ENCODE measurements at regions not wholly inside any gene's neighbourhood (a gene's known extent, or its start where the extent isn't known, plus 50 kb on each side); places are given as distances from the start of the nearest gene placed in this dataset.

DNA sequence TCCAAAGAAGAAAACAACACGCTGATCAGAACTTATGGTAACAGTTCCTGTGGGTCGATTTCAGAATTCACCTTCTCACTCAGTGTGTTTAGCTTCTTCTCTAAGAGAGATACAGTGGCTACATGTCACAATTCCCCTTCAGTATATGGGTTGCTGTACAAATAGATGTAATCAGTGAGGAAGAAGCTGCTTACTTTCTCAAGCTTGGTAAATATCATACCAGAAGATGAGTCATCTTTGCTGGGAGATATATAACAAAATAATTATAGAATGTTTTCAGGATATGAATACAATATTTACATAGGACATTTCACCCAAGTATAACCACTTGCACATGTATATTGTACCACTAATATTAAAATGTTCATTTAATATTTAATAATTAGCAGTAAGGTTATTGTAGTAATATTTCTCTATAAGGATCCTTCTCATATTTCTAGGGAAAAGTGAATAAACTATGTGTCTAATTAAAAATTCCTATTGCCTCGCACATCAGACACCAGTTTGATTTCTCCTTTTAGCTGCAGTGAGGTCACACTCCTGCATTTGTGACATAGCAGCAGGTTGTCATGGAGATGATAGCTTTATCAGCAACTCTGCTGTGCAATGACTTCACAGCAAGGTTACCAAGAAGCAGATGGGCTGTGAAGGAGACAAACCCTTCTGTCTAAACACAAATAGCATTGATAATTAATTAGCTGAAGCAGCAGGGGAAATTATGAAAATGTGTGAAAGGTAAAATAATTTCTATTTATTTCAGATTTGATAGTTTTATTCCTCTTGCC is 211.4 kb downstream of the TUSC7 start:
- DNase-seq (ENCODE audit: low read depth in 3 of 3, low spot score in 2 of 3), result no peak

DNA sequence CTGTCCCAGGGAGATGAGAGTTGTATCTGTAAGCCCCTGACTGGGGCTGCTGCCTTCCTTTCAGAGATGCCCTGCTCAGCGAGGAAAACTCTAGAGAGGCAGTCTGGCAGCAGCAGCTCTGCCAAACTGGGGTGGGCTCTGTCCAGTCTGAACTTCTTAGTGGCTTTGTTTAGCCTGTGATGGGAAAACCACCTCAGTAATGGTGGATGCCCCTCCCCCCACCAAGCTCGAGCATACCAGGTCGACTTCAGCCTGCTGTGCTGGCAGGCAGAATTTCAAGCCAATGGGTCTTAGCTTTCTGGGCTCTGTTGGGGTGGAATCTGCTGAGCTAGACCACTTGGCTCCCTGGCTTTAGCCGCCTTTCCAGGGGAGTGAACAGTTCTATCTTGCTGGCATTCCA is 218.3 kb downstream of the TUSC7 start:
- no peak for DNase-seq (ENCODE audit: low read depth in 3 of 3, low spot score in 2 of 3)

DNA sequence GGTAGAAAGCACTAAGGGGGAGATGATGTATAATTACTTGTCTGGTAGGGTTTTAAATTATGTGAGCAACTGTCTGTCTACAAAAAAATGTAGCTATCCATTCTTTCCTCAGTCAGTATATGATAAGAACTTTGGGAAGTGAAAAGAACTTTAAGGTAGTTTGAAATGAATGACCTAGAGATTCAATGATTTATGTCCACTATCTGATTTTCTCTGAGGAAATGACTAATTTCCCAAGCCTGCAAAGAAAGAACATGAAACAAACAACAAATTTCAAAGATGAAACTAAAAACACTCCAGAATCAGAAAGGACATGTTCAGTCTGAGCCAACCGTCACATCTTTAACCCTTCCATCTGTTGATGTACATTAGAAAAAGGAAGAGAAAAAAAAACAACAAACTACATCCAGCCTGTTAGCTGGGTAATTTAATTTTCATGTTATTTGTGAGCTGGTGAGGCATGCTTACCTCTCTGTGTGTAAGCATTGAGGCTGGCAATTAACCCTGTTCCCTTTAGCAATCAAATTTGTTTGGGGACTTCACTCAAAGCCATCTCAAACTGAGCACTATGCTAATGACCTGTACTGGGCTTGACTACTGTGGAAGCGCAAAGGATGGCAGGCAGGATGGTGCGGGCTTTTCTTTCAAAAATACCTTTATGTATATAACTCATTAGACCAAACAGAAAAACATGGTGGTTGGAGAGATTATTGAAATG is 220.1 kb downstream of the TUSC7 start:
- DNase-seq (ENCODE audit: low read depth in 3 of 3, low spot score in 2 of 3), result no peak

DNA sequence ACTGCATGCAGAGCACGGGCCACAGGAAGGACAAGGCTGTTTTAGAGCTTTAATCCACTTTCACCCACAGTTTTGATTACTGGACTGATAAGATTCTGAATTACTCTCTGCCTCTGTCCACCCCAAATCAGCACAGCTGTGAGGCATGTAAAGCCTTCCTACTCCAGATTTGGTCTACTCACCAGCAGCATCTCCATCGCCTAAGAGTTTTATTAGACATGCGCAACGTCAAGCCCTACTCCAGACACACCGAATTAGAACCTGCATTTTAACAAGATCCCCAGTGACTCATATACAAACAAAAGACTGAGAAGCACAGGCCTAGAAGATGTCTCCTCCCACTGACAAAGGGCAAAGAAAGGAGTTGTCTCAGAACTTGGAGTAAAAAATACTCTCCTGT is 221.2 kb downstream of the TUSC7 start:
- no peak for DNase-seq (ENCODE audit: low read depth in 3 of 3, low spot score in 2 of 3)

DNA sequence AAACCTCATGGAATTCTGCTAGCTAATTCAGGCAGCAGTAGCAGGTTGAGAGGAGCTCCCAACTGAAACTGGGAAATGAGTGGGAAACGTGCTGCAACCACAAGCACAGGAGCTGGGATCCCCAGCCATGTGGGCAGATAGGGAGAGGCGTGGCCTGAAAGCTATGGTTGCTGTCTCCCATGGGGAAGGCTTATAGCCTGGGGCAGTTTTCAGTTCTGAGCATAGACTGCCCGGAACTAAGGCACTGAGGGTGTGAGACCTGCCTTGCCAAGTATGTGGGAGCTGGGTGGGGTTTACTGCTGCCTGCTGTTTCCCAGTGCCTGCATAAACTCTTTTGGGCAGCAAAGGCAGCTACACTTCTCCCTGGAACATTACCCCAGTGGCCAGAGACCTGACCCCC is 229.5 kb downstream of the TUSC7 start:
- DNase-seq (ENCODE audit: low read depth in 3 of 3, low spot score in 2 of 3), result no peak

DNA sequence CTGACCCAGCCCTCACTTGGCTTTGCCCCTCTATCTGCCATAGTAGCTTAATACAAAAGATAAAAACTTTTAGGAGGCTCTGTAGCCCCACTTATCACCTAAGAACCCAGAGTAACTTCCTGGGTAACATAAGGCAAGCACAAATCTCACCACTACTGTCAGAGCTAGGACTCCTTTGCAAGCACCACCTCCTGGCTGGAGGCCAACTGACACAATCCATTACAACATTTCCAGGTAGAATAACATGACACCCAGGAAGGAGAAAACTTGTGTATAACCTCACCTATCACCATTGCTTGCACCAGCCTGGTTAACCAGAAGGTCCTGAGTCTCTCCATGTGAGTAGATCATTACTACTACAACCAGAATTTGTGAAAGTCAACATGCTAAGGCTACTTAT is 230.0 kb downstream of the TUSC7 start:
- DNase-seq (ENCODE audit: low read depth in 3 of 3, low spot score in 2 of 3), result no peak

DNA sequence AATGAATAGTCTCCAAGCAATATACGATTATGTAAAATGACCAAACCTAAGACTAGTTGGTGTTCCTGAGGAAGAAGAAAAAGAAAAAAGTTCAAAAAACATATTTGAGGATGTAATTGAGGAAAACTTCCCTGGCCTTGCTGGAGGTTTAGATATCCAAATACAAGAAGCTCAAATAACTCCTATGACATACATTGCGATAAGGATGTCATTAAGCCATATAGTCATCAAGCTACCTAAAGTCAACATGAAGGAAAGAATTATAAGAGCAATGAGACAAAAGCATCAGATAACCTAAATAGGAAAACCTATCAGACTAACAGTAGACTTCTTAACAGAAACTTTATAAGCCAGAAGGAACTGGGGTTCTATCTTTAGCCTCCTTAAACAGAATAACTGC is 231.1 kb downstream of the TUSC7 start:
- no peak for DNase-seq (ENCODE audit: low read depth in 3 of 3, low spot score in 2 of 3)

DNA sequence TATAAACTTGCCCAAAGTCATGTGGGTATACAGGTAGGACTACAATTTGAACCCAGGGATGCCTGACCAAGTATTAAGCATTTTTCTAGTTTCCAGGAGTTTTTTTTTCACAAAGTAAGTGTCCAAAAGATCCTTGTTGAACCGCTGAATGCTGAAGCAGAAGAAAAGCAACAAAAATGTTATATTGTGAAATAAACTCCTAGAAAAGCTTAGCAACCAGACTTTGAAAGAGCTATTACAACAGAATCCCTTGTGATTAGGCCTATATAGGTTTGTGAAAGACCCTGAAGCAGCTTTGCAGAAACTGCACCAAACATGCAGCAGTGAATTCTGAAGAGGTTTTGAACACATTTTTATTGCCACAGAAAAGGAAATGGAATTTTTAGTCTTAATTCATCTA is 236.8 kb downstream of the TUSC7 start:
- DNase-seq (ENCODE audit: low read depth in 3 of 3, low spot score in 2 of 3), result no peak

DNA sequence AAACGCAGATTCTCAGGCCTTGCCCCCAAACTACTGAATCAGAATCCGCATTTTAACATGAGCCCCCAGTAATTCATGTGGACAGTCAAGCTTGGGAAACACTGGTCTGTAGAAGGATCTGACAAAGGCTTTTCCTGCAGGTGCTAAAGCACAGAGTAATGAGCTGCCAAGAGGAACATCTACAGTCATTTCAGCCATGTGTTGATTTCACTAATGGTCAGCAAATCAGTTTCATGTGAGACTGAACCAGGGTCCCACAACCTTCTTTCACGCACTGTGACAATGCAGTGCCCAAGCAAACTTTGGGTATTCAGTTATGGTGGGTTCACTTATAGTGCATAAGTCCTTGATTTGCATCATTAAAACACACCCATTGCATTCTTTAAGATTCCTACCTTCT is 237.6 kb downstream of the TUSC7 start:
- DNase-seq (ENCODE audit: low read depth in 3 of 3, low spot score in 2 of 3), result no peak

DNA sequence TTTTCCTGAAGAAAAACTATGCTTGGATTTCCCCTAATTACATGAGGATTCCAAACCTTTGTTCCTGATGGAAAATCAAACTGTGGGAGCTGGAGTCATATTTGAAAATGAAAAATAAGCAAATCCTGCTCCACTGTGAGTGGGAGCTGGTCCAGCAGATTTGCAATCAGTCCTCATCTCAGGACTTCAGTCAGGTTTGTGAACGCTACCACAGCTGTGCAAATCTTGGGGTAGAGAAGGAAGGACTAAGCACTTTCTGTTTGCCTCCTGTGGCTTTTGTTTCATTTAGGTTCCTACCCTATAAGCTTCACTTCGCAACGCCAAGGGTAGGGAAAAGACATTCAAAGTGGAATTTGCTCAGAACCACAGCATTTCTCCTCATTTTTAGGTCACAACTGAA is 238.2 kb downstream of the TUSC7 start:
- no peak for DNase-seq (ENCODE audit: low read depth in 3 of 3, low spot score in 2 of 3)

DNA sequence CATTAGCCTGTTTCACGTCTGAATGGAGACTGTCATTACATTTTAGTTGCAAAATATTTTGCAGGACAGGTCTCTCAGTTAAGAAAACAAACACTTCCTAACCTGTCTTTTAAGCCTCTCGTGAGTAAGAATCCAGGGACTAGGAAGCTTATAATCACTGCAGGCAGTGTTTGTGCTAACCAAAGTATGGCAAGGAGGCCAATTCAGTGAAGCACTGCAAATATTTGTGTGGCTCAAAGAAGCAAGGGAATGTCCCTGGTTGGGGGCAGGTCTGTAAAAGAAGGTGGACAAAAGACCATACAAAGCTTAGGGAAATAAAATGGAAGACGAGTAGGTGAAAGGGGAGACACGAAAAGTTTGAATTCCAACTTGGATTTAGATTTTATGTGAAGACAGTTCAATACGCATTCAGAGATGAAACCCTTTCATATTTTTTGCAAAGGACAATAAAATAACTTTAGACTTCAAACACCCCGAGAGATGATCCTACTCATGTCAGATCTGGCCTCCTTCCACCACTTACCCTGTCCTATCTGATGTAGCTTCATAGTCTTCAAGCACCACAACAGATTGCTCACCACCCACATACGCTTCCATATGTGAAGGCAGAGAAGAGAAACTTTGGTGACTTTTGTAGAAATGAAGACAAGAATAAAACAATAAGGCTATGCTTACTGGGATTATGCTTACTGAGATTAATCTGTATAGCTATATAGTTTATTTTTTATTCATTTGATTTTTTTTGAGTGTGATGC is 240.9 kb downstream of the TUSC7 start:
- DNase-seq (ENCODE audit: low read depth in 3 of 3, low spot score in 2 of 3), result no peak

DNA sequence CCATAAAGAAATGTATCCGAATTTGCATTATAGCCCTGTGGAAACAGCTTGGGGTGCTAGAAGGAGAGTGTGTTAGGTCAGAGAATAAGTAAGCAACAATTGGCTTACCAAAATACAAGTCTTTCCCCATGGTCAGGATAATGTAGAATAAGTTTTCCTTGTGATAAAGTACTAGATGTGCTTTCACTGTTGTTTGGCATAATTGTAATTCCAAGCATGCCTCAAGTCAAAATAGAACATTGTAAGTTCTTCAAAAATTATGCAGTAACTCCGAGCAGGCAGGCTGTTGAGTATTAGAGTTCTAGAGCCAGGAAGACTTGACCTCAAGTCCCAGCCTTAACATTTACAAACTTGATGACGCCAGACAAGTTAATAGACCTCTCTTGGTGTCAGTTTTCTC is 242.0 kb downstream of the TUSC7 start:
- no peak for DNase-seq (ENCODE audit: low read depth in 3 of 3, low spot score in 2 of 3)

DNA sequence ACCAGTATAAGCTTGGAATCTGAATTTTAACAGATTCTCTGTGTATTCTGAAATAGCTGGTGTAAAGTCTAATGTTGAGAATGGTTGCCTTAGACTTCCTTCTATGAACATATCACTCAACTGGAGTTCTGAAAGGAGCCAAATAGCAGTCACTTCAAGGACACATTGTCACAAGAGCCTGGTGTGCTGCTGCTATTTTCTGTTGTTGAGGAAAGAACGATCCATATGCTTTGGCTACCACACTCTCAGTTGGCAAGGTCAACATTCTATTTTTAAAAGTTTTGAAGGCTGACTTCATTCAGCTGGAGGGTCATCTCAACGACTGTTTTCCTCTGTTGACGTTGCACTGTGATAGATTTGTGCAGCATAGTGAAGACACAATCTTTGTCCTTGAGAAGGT is 248.7 kb downstream of the TUSC7 start:
- no peak for DNase-seq (ENCODE audit: low read depth in 3 of 3, low spot score in 2 of 3)

DNA sequence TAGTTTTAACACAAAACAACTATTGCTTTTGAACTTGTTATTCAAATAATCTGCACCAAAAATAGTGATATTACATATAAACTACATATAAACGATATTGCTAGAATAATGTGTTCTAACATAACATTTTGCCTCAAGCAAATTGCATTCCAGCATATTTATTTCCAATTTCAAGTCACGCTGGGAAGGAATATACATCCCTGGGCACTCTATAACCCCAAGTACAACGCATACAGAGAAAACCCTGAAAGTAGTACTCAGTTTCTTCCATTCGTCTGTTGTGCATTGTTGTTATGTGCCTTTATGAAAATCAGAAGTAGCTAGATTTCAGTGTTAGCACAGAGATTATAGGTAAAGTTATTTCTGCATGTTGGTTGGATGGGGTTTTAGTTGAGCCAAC is 251.5 kb downstream of the TUSC7 start:
- no peak for DNase-seq (ENCODE audit: low read depth in 3 of 3, low spot score in 2 of 3)

DNA sequence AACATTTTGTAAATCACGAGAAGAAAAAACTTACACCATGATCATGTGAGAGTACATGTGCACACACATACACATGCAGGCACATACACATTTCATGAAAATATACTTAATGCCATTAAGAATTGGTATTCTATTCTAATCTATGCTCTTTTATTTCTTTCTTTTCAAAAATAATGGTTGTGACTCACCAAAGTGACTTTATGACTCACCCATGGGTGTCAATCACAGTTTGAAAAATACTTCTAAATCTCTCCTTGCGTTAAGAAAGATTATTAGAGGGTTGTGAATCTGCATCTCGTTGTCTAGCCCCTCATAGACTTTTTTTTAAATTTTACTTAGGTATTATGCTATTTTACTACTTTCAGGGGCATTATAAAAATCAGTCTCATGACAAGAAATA is 254.2 kb downstream of the TUSC7 start:
- DNase-seq (ENCODE audit: low read depth in 3 of 3, low spot score in 2 of 3), result no peak

DNA sequence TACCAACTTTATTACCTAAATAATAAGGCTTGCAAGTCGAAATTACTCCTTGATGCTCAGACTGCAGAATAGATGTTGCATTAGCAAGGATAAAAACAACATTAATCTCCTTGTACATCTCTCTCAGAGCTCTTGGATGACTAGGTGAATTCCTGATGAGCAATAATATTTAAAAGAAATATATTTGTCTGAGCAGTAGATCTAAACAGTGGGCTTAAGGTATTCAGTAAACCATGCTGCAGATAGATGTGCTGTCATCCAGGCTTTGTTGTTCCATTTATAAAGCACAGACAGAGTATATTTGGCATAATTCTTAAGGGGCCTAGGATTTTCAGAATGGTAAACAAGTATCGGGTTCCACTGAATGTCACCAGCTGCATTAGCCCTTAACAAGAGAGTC is 257.1 kb downstream of the TUSC7 start:
- DNase-seq (ENCODE audit: low read depth in 3 of 3, low spot score in 2 of 3), result no peak

DNA sequence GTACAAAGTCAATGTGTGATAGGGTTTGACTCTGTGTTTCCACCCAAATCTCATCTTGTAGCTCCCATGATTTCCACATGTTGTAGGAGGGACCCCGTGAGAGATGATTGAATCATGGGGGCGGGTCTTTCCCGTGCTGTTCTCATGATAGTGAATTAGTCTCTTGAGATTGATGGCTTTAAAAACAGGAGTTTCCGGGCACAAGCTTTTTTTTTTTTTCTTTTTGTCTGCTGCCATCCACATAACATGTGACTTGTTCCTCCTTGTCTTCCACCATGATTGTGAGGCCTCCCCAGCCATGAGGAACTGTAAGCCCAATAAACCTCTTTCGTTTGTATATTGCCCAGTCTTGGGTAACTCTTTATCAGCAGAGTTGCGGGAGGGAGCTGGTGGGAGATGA is 259.6 kb downstream of the TUSC7 start:
- no peak for DNase-seq (ENCODE audit: low read depth in 3 of 3, low spot score in 2 of 3)

DNA sequence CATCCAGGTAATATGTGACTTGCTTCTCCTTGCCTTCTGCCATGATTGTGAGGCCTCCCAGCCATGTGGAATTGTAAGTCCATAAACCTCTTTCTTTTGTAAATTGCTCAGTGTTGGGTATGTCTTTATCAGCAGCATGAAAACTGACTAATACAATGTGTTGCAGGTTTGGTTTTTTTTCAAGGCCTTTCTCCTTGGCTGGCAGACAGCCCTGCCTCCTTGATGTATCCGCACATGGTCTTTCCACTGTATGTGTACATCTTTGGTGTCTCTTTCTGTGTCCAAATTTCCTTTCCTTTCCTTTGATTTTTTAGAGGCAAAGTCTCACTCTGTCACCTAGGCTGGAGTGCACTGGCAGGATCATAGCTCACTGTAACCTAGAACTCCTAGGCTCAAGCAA is 260.1 kb downstream of the TUSC7 start:
- no peak for DNase-seq (ENCODE audit: low read depth in 3 of 3, low spot score in 2 of 3)

DNA sequence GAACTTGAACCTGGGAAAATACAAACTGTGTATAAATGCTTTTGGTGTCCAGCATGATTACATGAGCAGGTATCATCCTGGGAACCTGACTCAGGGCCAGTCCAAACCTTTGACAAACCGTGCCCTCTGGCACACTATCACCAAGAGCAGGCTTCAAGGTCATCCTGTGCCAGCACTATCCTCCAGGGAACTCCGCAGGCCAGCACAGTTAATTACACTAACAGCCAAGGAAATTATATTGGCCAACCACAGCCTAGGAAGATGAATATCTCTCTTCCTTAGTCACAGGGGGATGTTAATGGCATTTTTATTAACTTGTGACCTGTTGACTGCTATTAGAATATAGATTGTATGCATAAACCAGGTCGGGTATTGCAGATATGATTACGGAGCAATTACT is 262.0 kb downstream of the TUSC7 start:
- no peak for DNase-seq (ENCODE audit: low read depth in 3 of 3, low spot score in 2 of 3)

DNA sequence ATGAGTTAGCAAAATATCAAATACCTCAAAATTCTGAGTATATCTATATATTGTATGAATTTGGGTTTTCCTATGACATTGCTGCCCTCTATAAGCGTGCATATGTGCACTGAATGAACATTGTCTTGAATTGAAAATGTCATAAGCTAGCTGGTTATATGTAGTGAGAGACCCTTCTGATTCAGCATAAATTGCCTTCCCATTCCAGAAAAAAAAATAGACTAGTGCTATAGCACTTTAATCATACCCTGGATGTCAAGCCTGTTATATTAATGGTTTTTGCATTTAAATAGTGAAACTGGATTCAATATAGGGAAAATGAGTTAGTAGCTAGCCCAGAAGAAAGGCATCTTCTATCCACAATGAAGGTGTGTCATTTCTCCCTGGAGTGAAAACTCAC is 265.1 kb downstream of the TUSC7 start:
- DNase-seq (ENCODE audit: low read depth in 3 of 3, low spot score in 2 of 3), result no peak

DNA sequence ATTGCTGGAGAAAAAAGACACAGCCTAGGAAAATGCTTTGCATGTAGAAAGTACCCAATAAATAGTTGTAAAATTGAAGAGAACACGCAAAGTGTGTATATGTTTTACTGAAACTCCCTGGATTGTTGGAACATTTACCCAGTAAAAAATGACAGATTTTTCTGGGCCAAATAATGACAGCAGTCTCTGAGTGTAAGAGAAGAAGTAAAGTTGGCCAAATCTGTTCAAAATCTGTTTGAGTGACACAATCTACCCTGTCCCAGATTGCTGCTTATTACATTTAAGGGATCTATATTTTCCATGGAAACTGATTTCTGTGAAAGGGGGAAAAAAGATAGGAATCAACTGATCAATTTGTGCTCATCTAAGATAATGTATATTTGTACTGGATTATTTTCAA is 267.9 kb downstream of the TUSC7 start:
- no peak for DNase-seq (ENCODE audit: low read depth in 3 of 3, low spot score in 2 of 3)

DNA sequence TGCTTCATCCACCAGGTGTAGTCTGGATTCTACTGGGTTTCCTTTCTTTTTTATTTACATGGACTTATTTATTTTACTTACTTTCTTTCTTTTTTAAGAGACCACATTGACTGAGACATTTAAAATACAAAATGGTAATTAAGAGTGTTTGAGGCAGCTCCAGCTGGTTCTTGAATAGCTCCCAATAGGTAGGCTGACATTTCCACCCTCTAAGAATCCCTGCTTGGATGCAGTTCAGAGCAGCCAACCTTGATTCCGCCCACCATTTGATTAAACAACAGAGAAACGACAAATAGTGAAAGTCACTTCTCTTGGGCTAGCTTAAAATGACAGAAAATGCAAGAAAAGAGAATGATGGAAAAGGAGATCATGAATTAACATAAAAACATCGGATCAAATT is 270.5 kb downstream of the TUSC7 start:
- DNase-seq (ENCODE audit: low read depth in 3 of 3, low spot score in 2 of 3), result no peak

Data from right renal cortex interstitium (tissue), 3 donors.